Smooth muscle cell (in vitro differentiated cells): ENCODE measurements at regions not wholly inside any gene's neighbourhood (a gene's known extent, or its start where the extent isn't known, plus 50 kb on each side); places are given as distances from the start of the nearest gene placed in this dataset.

Experiments
- DNase-seq: peaks from one replicate; lab custom pipeline; 2025; ENCODE audit not compliant: unreplicated experiment; lab: John Stamatoyannopoulos, UW
- H2AFZ ChIP-seq: fragments of 200-600 bp; sonication (generic); 2 replicates; pipeline ENCODE4 v1.6.0; 2016; ENCODE audit warnings: antibody characterized with exemption, low read depth, mild to moderate bottlenecking
- H3F3A ChIP-seq: fragments of 200-600 bp; sonication (generic); 2 replicates; pipeline ENCODE4 v1.6.0; 2017; ENCODE audit warnings: antibody characterized with exemption, low read depth
- H3K27ac ChIP-seq: fragments of 200-600 bp; sonication (generic); 2 replicates; pipeline ENCODE4 v1.5.1; 2016; ENCODE audit warnings: low read depth, mild to moderate bottlenecking
- H3K27me3 ChIP-seq: fragments of 200-600 bp; sonication (generic); 2 replicates; pipeline ENCODE4 v1.6.1; 2016; ENCODE audit warnings: low read depth, mild to moderate bottlenecking
- H3K36me3 ChIP-seq: fragments of 200-600 bp; sonication (generic); 2 replicates; pipeline ENCODE4 v1.5.1; 2016; ENCODE audit warnings: low read depth
- H3K4me1 ChIP-seq: fragments of 200-600 bp; sonication (generic); 2 replicates; pipeline ENCODE4 v1.5.1; 2016; ENCODE audit warnings: low read depth
- H3K4me2 ChIP-seq: fragments of 200-600 bp; sonication (generic); 2 replicates; pipeline ENCODE4 v1.6.0; 2016; ENCODE audit warnings: mild to moderate bottlenecking
- H3K4me3 ChIP-seq: fragments of 200-600 bp; sonication (generic); 2 replicates; pipeline ENCODE4 v1.5.1; 2016; ENCODE audit warnings: mild to moderate bottlenecking
- H3K79me2 ChIP-seq: fragments of 200-600 bp; sonication (generic); 2 replicates; pipeline ENCODE4 v1.6.0; 2016; ENCODE audit warnings: low read depth, mild to moderate bottlenecking
- H3K9ac ChIP-seq: fragments of 200-600 bp; sonication (generic); 2 replicates; pipeline ENCODE4 v1.6.0; 2016; ENCODE audit warnings: low read depth
- H3K9me3 ChIP-seq: fragments of 200-600 bp; sonication (generic); replicated peaks from 2 replicates; pipeline ENCODE4 v1.5.1; 2016; ENCODE audit warnings: low read depth
- H4K20me1 ChIP-seq: fragments of 200-600 bp; sonication (generic); 2 replicates; pipeline ENCODE4 v1.6.0; 2016; ENCODE audit warnings: low read depth
- CTCF ChIP-seq: fragments of 200-600 bp; sonication (generic); IDR thresholded peaks from 2 replicates; pipeline ENCODE4 v1.5.1; 2017; ENCODE audit warnings: borderline replicate concordance, mild to moderate bottlenecking, antibody characterized with exemption; ENCODE audit not compliant: insufficient read depth, poor library complexity, severe bottlenecking
- WGBS: methylation state at CpG from one replicate; pipeline ENCODE4 v1.1.7; 2016; ENCODE audit warnings: low lambda C conversion rate; 5-methylcytosine and 5-hydroxymethylcytosine counted together

- Histone ChIP-seq H3K27me3 (no peaks in the 10 kb centered on the region), H3K4me2 (no peak overlapping the region), H3K36me3 (no peaks in the 10 kb centered on the region), H2AFZ (peak overlapping the region; percentile 0), H3K27ac (peak overlapping the region; percentile 54), H4K20me1 (no peaks in the 10 kb centered on the region), H3K4me1 (peaks cover 15% of the 10 kb centered on the region), H3K79me2 (no peaks in the 10 kb centered on the region), H3K4me3 (no peak overlapping the region), H3K9me3 (no peaks in the 10 kb centered on the region), H3K9ac (no peak overlapping the region), H3F3A (no peaks in the 10 kb centered on the region)
- DNase-seq, result no peak
- 73% methylated on average over 3 of the region's 3 CpGs for WGBS
- TF ChIP-seq CTCF, result no peak
Measured at GRCh38 chr13:58991826-58992477, 1171.8 kb downstream of the DIAPH3 start.

GRCh38 chr13:58992478-58993042, 1171.2 kb downstream of the DIAPH3 start:
- H3K79me2 ChIP-seq, result no peaks in the 10 kb centered on the region
- H3K9me3 ChIP-seq, result no peaks in the 10 kb centered on the region
- H3K9ac ChIP-seq, result no peak overlapping the region
- no peak overlapping the region for H3K4me3 ChIP-seq
- no peaks in the 10 kb centered on the region for H3K36me3 ChIP-seq
- H3K4me2 ChIP-seq, result peak overlapping the region; percentile 13
- H3K27ac ChIP-seq, result peak overlapping the region; percentile 54
- H2AFZ ChIP-seq, result peak overlapping the region; percentile 0
- DNase-seq, result no peak
- no peaks in the 10 kb centered on the region for H3F3A ChIP-seq
- peaks cover 15% of the 10 kb centered on the region for H3K4me1 ChIP-seq
- no peak for TF ChIP-seq CTCF
- 94% methylated on average over 5 of the region's 5 CpGs for WGBS
- no peaks in the 10 kb centered on the region for H4K20me1 ChIP-seq
- H3K27me3 ChIP-seq, result no peaks in the 10 kb centered on the region

- WGBS, result 75% methylated on average over 4 of the region's 4 CpGs
- no peak for TF ChIP-seq CTCF
Measured at GRCh38 chr13:58994077-58994476, 1169.7 kb downstream of the DIAPH3 start.

GRCh38 chr13:58994777-58995176, 1169.0 kb downstream of the DIAPH3 start:
- no peak for DNase-seq
- Histone ChIP-seq H3K4me2 (no peak overlapping the region), H3K36me3 (no peaks in the 10 kb centered on the region), H4K20me1 (no peaks in the 10 kb centered on the region), H3K79me2 (no peaks in the 10 kb centered on the region), H3F3A (peaks cover 9% of the 10 kb centered on the region), H3K9me3 (no peaks in the 10 kb centered on the region), H3K27ac (no peak overlapping the region), H3K27me3 (no peaks in the 10 kb centered on the region), H3K4me1 (peaks cover 17% of the 10 kb centered on the region), H3K4me3 (no peak overlapping the region), H3K9ac (no peak overlapping the region), H2AFZ (no peak overlapping the region)
- no peak for TF ChIP-seq CTCF

More at GRCh38 chr13:58994077-58994476, 1169.7 kb downstream of the DIAPH3 start:
- DNase-seq, result no peak
- peak overlapping the region; percentile 54 for H3K27ac ChIP-seq
- peak overlapping the region; percentile 22 for H2AFZ ChIP-seq
- H4K20me1 ChIP-seq, result no peaks in the 10 kb centered on the region
- H3K36me3 ChIP-seq, result no peaks in the 10 kb centered on the region
- H3K27me3 ChIP-seq, result no peaks in the 10 kb centered on the region
- H3K4me3 ChIP-seq, result no peak overlapping the region
- H3K9me3 ChIP-seq, result no peaks in the 10 kb centered on the region
- H3K9ac ChIP-seq, result no peak overlapping the region
- H3K4me2 ChIP-seq, result peak overlapping the region; percentile 13
- H3F3A ChIP-seq, result peaks cover 4% of the 10 kb centered on the region
- H3K79me2 ChIP-seq, result no peaks in the 10 kb centered on the region
- H3K4me1 ChIP-seq, result peaks cover 23% of the 10 kb centered on the region
